Fibroblast of lung (primary cell): ENCODE measurements at regions not wholly inside any gene's neighbourhood (a gene's known extent, or its start where the extent isn't known, plus 50 kb on each side); places are given as distances from the start of the nearest gene placed in this dataset.

Source experiments
- DNase-seq, 2 donors: peaks; one replicate each; pipeline versions ENCODE4 v3.0.0 to v3.0.0-alpha.2; 2010; ENCODE audit warnings: low read depth in 2 of 2
- H2AFZ ChIP-seq: 2 replicates; pipeline ENCODE4 v1.5.1; 2012; ENCODE audit warnings: low read length, control low read depth, inconsistent platforms
- H3K27ac ChIP-seq: 2 replicates; pipeline ENCODE4 v1.5.1; 2011; ENCODE audit warnings: low read length, control low read depth; ENCODE audit not compliant: insufficient read depth
- H3K27me3 ChIP-seq: 2 replicates; pipeline ENCODE4 v1.5.1; 2011; ENCODE audit warnings: mild to moderate bottlenecking, low read length; ENCODE audit not compliant: control insufficient read depth, insufficient read depth
- H3K36me3 ChIP-seq: 2 replicates; pipeline ENCODE4 v1.5.1; 2011; ENCODE audit warnings: low read length; ENCODE audit not compliant: control insufficient read depth, insufficient read depth
- H3K4me1 ChIP-seq: 2 replicates; pipeline ENCODE4 v1.5.1; 2011; ENCODE audit warnings: low read length; ENCODE audit not compliant: control insufficient read depth, insufficient read depth; ENCODE audit errors: extremely low read depth
- H3K4me2 ChIP-seq: 2 replicates; pipeline ENCODE4 v1.5.1; 2011; ENCODE audit warnings: low read length, control low read depth; ENCODE audit not compliant: insufficient read depth; ENCODE audit errors: extremely low read depth
- H3K4me3 ChIP-seq, 4 experiments: fragments of 200-600 bp in 1 of 4; sonication (generic) in 1 of 4; replicated peaks in 1 of 4; 2 replicates each; pipeline ENCODE4 v1.5.1; 2011 to 2016; ENCODE audit warnings: low read length in 4 of 4, low read depth in 3 of 4, mild to moderate bottlenecking in 3 of 4, control low read depth in 2 of 4, inconsistent platforms in 1 of 4, mixed read lengths in 1 of 4; ENCODE audit not compliant: insufficient read depth in 1 of 4; ENCODE audit errors: control extremely low read depth in 1 of 4
- H3K79me2 ChIP-seq: 2 replicates; pipeline ENCODE4 v1.5.1; 2012; ENCODE audit warnings: mild to moderate bottlenecking, low read length, inconsistent platforms; ENCODE audit not compliant: control insufficient read depth, insufficient read depth
- H3K9ac ChIP-seq: 2 replicates; pipeline ENCODE4 v1.5.1; 2011; ENCODE audit warnings: mild to moderate bottlenecking, low read length, control low read depth; ENCODE audit not compliant: insufficient read depth
- H3K9me3 ChIP-seq: 2 replicates; pipeline ENCODE4 v1.5.1; 2012; ENCODE audit warnings: low read depth, low read length; ENCODE audit not compliant: control insufficient read depth, insufficient read depth
- H4K20me1 ChIP-seq: 2 replicates; pipeline ENCODE4 v1.5.1; 2011; ENCODE audit warnings: low read length; ENCODE audit not compliant: control insufficient read depth, insufficient read depth; ENCODE audit errors: extremely low read depth
- CTCF ChIP-seq, 2 donors: IDR thresholded peaks in 1 of 2; conservative IDR thresholded peaks in 1 of 2; 1 replicate in 1 of 2; 2 replicates in 1 of 2; pipeline ENCODE4 v1.5.1; 2011 to 2012; ENCODE audit warnings: low read length in 2 of 2, control low read depth in 1 of 2, inconsistent platforms in 1 of 2, low read depth in 1 of 2, mild to moderate bottlenecking in 1 of 2
- EZH2 ChIP-seq: IDR thresholded peaks from 2 replicates; pipeline ENCODE4 v1.5.1; 2012; ENCODE audit warnings: low read length, control low read depth, mild to moderate bottlenecking; ENCODE audit errors: missing control alignments

GRCh38 chr13:89565476-89566100 is 1781.9 kb upstream of the MIR17HG start:
- H4K20me1 ChIP-seq = no peaks in the 10 kb centered on the region
- no peak overlapping the region for H2AFZ ChIP-seq
- H3K27me3 ChIP-seq = no peaks in the 10 kb centered on the region
- H3K4me3 ChIP-seq = no peak overlapping the region
- TF ChIP-seq EZH2 (no peak), CTCF (conservative IDR thresholded peaks at IDR 0.05 in 1 of 2, IDR thresholded peaks at IDR 0.05 in 1 of 2; ENCODE audit: low read depth in 1 of 2, low read length in 2 of 2) (no peak)
- H3K9me3 ChIP-seq = no peaks in the 10 kb centered on the region
- no peak overlapping the region for H3K4me2 ChIP-seq
- H3K79me2 ChIP-seq = no peaks in the 10 kb centered on the region
- H3K36me3 ChIP-seq = no peaks in the 10 kb centered on the region
- H3K9ac ChIP-seq = no peak overlapping the region
- no peak overlapping the region for H3K27ac ChIP-seq
- DNase-seq = no peak
- H3K4me1 ChIP-seq = no peaks in the 10 kb centered on the region

DNA sequence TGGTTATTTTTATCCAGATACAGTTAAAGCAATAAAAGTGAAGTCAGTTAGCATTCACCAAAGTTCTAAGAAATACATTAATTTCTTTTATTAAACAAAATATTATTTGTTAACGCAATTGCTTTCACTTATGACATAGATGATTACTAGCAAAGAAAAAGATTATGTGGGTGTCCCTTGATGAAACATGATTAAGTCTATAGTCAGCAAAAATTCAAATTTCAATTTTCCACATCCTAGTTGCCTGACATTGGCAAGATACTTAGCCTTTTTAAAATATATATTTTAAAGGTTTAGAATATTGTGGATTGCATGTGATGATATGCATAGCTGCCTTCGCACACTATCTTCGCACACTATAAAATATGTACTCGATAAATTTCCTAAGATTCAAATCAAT is 1780.5 kb upstream of the MIR17HG start:
- no peaks in the 10 kb centered on the region for H3K27me3 ChIP-seq
- no peak for TF ChIP-seq EZH2
- no peak for TF ChIP-seq CTCF (conservative IDR thresholded peaks at IDR 0.05 in 1 of 2, IDR thresholded peaks at IDR 0.05 in 1 of 2; ENCODE audit: low read depth in 1 of 2, low read length in 2 of 2)
- no peaks in the 10 kb centered on the region for H3K9me3 ChIP-seq
- no peak for DNase-seq
- H3K4me2 ChIP-seq = no peak overlapping the region
- no peak overlapping the region for H3K9ac ChIP-seq
- no peaks in the 10 kb centered on the region for H4K20me1 ChIP-seq
- H3K36me3 ChIP-seq = no peaks in the 10 kb centered on the region
- no peak overlapping the region for H3K27ac ChIP-seq
- H3K4me1 ChIP-seq = no peaks in the 10 kb centered on the region
- H3K4me3 ChIP-seq = no peak overlapping the region
- no peaks in the 10 kb centered on the region for H3K79me2 ChIP-seq
- no peak overlapping the region for H2AFZ ChIP-seq

GRCh38 chr13:89568276-89568675 is 1779.2 kb upstream of the MIR17HG start:
- Histone ChIP-seq H3K4me1 (no peaks in the 10 kb centered on the region), H3K79me2 (no peaks in the 10 kb centered on the region), H3K36me3 (no peaks in the 10 kb centered on the region), H3K4me2 (no peak overlapping the region), H3K9me3 (no peaks in the 10 kb centered on the region), H3K9ac (no peak overlapping the region), H2AFZ (no peak overlapping the region), H3K27me3 (no peaks in the 10 kb centered on the region), H3K4me3 (no peak overlapping the region), H3K27ac (no peak overlapping the region), H4K20me1 (no peaks in the 10 kb centered on the region)
- peak; percentile 24 to 45 for DNase-seq
- TF ChIP-seq CTCF (conservative IDR thresholded peaks at IDR 0.05 in 1 of 2, IDR thresholded peaks at IDR 0.05 in 1 of 2; ENCODE audit: low read depth in 1 of 2, low read length in 2 of 2) (no peak), EZH2 (no peak)
